ENCODE measurements at regions not wholly inside any gene's neighbourhood (a gene's known extent, or its start where the extent isn't known, plus 50 kb on each side); places are given as distances from the start of the nearest gene placed in this dataset.

GRCh38 chr4:175424111-175424510 lies 388.0 kb downstream of the GPM6A start:
- TF ChIP-seq CTCF (IDR thresholded peaks at IDR 0.05) (no peak), POLR2A (IDR thresholded peaks at IDR 0.05) (no peak)

All from adrenal gland (tissue), 5 donors.